Retinal pigment epithelial cell (primary cell): ENCODE measurements at regions not wholly inside any gene's neighbourhood (a gene's known extent, or its start where the extent isn't known, plus 50 kb on each side); places are given as distances from the start of the nearest gene placed in this dataset.

Experiments used
- DNase-seq: peaks from one replicate; pipeline ENCODE4 v3.0.0-alpha.2; 2010; ENCODE audit warnings: low read depth
- H3K4me3 ChIP-seq: 2 replicates; pipeline ENCODE4 v1.5.1; 2011; ENCODE audit warnings: mild to moderate bottlenecking, low read length, control low read depth, moderate library complexity
- CTCF ChIP-seq: conservative IDR thresholded peaks from 2 replicates; pipeline ENCODE4 v1.5.1; 2011; ENCODE audit warnings: low read depth, low read length, control low read depth, inconsistent platforms

GRCh38 chr5:130568791-130569190 lies 596.3 kb downstream of the HINT1 start:
- no peak for DNase-seq
- no peak overlapping the region for H3K4me3 ChIP-seq
- TF ChIP-seq CTCF: no peak

GRCh38 chr5:130555429-130555828 lies 609.6 kb downstream of the HINT1 start:
- no peak for TF ChIP-seq CTCF
- DNase-seq: no peak
- H3K4me3 ChIP-seq: no peak overlapping the region

GRCh38 chr5:130550562-130550928 lies 614.5 kb downstream of the HINT1 start:
- no peak for TF ChIP-seq CTCF
- H3K4me3 ChIP-seq: no peak overlapping the region
- no peak for DNase-seq

GRCh38 chr5:130549884-130550561 lies 615.0 kb downstream of the HINT1 start:
- H3K4me3 ChIP-seq: no peak overlapping the region
- no peak for TF ChIP-seq CTCF
- no peak for DNase-seq

GRCh38 chr5:130546211-130546610 lies 618.8 kb downstream of the HINT1 start:
- no peak overlapping the region for H3K4me3 ChIP-seq
- no peak for TF ChIP-seq CTCF
- no peak for DNase-seq

- no peak for DNase-seq
- H3K4me3 ChIP-seq: no peak overlapping the region
- TF ChIP-seq CTCF: no peak
Observed at GRCh38 chr5:130545291-130545690, 619.8 kb downstream of the HINT1 start.

GRCh38 chr5:130541617-130542221 lies 623.3 kb downstream of the HINT1 start:
- no peak for TF ChIP-seq CTCF
- DNase-seq: no peak
- no peak overlapping the region for H3K4me3 ChIP-seq
